IPS-20b (cell line): ENCODE measurements at regions not wholly inside any gene's neighbourhood (a gene's known extent, or its start where the extent isn't known, plus 50 kb on each side); places are given as distances from the start of the nearest gene placed in this dataset.

Experiments used
- H3K27ac ChIP-seq: one replicate; pipeline ENCODE4 v1.5.1; 2013; ENCODE audit warnings: low read length
- H3K27me3 ChIP-seq: 2 replicates; pipeline ENCODE4 v1.6.1; 2013; ENCODE audit warnings: mild to moderate bottlenecking, low read length, inconsistent platforms; ENCODE audit not compliant: insufficient read depth
- H3K36me3 ChIP-seq: 2 replicates; pipeline ENCODE4 v1.6.1; 2013; ENCODE audit warnings: low read depth, mild to moderate bottlenecking, inconsistent platforms, low read length, moderate library complexity; ENCODE audit not compliant: insufficient read depth
- H3K4me1 ChIP-seq: 2 replicates; pipeline ENCODE4 v1.6.1; 2013; ENCODE audit warnings: mild to moderate bottlenecking, control low read depth, inconsistent platforms, low read length, moderate library complexity; ENCODE audit not compliant: insufficient read depth
- H3K4me3 ChIP-seq: 2 replicates; pipeline ENCODE4 v1.5.1; 2013; ENCODE audit warnings: mild to moderate bottlenecking, low read length, inconsistent platforms
- H3K9ac ChIP-seq: 2 replicates; pipeline ENCODE4 v1.6.1; 2013; ENCODE audit warnings: low read depth, mild to moderate bottlenecking, inconsistent platforms, low read length, moderate library complexity
- H3K9me3 ChIP-seq: 2 replicates; pipeline ENCODE4 v1.6.1; 2013; ENCODE audit warnings: mild to moderate bottlenecking, low read depth, low read length, inconsistent platforms; ENCODE audit not compliant: insufficient read depth

DNA sequence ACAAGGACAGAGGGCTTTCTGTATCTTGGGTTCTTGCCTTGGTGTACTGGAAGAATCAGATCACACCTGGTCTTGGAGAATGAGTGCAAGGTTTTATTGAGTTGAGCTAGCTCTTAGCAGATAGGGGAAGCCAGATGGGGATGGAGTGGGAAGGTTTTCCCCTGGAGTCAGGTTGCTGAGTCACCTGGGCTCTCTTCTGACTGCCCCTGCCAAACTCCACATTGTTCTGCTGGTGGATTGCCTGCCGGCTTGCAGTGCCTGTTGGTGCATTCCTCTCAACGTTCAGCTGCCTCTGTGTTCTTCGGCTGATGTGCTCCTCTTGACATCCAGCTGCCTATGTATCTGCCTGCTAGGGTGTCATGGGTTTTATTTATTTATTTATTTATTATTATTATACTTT is 1431.1 kb downstream of the CDH8 start:
- Histone ChIP-seq H3K4me1 (no peaks in the 10 kb centered on the region), H3K36me3 (no peaks in the 10 kb centered on the region)

DNA sequence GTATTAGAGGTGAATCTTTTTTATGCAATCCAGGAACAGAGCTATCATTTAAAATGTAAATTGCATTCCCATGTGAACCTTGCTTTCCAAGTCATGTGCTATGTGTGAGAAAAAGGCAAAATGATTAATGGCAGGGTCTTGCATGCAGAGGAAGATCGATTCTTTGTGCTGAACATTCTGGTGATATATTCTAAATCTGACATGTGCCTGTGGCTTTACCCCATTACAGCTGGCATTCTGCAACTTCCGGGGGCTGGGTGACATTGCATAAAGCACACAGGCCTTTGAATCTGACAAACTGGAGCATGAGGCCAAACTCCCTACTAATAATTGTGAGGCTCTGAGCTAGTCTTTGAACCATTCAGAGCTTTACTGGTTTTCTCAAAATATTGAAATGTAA is 1449.7 kb downstream of the CDH8 start:
- Histone ChIP-seq H3K4me1 (no peaks in the 10 kb centered on the region), H3K27ac (no peak overlapping the region), H3K27me3 (no peaks in the 10 kb centered on the region), H3K9ac (no peak overlapping the region), H3K9me3 (no peaks in the 10 kb centered on the region), H3K36me3 (no peaks in the 10 kb centered on the region), H3K4me3 (no peak overlapping the region)

More for the DNA sequence above, 1431.1 kb downstream of the CDH8 start:
- no peaks in the 10 kb centered on the region for H3K27me3 ChIP-seq
- H3K27ac ChIP-seq = no peak overlapping the region
- no peak overlapping the region for H3K4me3 ChIP-seq
- no peak overlapping the region for H3K9ac ChIP-seq
- no peaks in the 10 kb centered on the region for H3K9me3 ChIP-seq

DNA sequence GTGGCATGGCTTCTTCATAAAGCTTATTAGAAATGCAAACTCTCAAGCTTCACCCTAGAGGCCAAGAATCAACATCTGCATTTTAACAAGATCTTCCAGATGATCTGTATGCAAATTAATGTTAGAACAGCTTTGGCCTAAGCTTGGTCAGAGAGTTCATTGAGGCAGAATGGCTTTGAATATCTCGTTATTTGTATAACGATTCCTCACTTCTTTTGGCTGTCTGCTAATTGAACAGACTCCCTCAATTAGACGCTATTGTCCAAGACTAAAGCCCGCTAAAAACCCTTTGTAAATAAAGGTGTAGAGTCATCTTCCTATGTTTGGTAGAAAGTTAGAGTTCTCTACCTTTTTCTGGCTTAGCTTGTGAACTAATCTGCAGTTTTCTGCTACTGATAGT is 1453.7 kb downstream of the CDH8 start:
- H3K36me3 ChIP-seq = no peaks in the 10 kb centered on the region
- no peak overlapping the region for H3K9ac ChIP-seq
- H3K4me1 ChIP-seq = no peaks in the 10 kb centered on the region
- no peak overlapping the region for H3K27ac ChIP-seq
- no peak overlapping the region for H3K4me3 ChIP-seq
- no peaks in the 10 kb centered on the region for H3K9me3 ChIP-seq
- no peaks in the 10 kb centered on the region for H3K27me3 ChIP-seq

DNA sequence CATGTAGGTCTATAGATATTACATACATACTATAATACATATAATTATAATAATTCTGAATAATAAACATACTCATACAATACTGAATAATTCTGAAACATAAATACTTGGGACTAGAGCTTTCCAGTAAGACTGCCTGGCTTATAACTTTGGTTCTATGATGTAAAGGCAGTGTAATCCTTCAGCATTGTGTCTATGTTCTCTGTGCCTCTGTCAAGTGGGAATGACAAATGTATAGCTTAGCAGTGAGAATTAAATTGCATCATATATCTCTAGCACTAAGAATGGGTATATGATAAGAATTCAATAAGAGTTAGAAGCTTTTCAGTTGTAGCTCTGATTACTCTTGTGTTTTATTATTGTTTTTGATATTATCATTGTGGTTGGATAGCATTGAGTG is 1469.3 kb downstream of the CDH8 start:
- Histone ChIP-seq H3K36me3 (no peaks in the 10 kb centered on the region), H3K4me3 (no peak overlapping the region), H3K4me1 (no peaks in the 10 kb centered on the region), H3K9ac (no peak overlapping the region), H3K27ac (no peak overlapping the region), H3K9me3 (no peaks in the 10 kb centered on the region), H3K27me3 (no peaks in the 10 kb centered on the region)

DNA sequence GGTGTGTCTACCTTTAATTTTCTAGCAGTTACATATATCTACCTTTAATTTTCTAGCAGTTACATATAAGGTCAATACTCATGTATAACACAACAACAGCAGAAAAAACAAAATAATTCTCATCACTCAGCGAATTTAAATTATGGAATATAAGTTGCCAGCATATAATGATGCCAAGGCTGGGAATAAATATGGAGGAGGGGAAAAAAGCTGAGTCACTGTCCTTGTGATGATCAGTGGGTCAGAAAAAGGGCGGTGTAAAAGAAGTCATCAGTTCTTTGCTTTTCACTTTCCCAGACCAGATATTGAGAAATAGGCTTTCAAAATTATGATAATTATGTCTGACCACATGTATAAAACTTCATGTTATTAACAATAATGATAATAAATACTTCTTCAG is 1471.7 kb downstream of the CDH8 start:
- no peak overlapping the region for H3K4me3 ChIP-seq

DNA sequence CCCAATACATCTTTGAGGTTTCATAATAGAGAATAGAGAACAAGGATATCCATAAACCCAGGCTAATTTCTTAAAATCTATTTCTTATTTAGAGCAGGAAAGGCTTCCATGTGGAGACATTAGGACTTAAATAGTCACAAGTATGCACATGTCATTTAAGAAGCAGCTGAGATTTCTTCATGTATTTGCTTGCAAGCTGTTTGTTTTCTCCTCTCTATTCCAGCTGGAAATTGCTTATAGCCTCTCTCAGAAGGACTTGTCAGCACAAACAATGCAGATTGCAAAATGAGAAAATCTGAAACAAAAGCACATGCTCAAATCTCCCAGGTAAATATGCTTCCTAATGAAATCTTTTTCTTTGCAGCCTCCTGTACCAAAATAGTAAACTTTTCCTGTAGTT is 1473.1 kb downstream of the CDH8 start:
- Histone ChIP-seq H3K9ac (no peak overlapping the region), H3K27me3 (no peaks in the 10 kb centered on the region), H3K9me3 (no peaks in the 10 kb centered on the region), H3K4me3 (no peak overlapping the region), H3K4me1 (no peaks in the 10 kb centered on the region), H3K27ac (no peak overlapping the region), H3K36me3 (no peaks in the 10 kb centered on the region)

More for the DNA sequence above, 1471.7 kb downstream of the CDH8 start:
- Histone ChIP-seq H3K36me3 (no peaks in the 10 kb centered on the region), H3K9me3 (no peaks in the 10 kb centered on the region), H3K4me1 (no peaks in the 10 kb centered on the region), H3K9ac (no peak overlapping the region), H3K27me3 (no peaks in the 10 kb centered on the region), H3K27ac (no peak overlapping the region)

DNA sequence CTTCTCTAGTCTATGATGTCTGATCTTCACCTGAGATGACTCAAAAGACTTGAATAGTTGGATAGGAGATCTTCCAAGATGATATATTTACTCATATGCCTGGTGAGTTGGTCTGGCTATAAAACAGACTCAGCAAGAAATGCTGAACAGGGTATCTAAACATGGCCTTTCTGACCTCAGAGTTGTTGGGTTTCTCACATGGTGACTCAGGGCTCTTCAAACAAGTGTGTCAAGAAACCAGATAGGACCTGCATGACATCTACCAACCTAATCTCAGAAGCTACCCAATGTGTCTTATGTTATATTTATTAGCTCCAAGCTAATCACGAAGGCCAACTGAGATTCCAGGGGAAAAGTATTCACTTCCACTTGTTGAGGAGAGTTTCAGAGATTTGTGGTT is 1477.3 kb downstream of the CDH8 start:
- Histone ChIP-seq H3K4me1 (no peaks in the 10 kb centered on the region), H3K9me3 (no peaks in the 10 kb centered on the region), H3K27me3 (no peaks in the 10 kb centered on the region), H3K27ac (no peak overlapping the region), H3K9ac (no peak overlapping the region), H3K36me3 (no peaks in the 10 kb centered on the region), H3K4me3 (no peak overlapping the region)

DNA sequence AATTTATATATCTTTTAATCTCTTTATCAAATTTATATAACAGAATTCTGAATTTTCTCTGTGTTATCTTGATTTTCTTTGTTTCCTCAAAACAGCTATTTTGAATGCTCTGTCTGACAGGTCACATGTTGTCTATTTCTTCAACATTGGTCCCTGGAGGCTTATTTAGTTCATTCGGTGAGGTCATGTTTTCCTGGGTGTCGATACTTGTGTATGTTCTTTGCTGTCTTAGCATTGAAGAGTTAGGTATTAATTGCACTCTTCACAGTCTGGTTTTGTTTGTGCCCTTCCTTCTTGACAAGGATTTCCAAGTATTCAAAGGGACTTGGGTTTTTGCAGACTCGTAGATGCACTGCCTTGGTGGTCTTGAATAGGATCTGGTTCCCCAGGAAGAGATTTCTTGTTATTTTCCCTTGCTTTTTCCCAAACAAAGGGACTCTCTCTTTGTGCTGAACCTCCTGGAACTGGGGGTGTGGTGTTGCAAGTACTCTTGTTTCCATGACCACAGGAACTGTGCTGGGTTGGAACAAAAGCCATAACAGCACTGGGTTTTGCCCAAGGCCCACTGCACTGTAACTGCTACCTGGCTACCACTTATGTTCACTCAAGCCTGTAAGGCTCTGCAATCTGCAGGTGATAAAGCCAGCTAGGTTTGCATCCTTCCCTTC is 1483.0 kb downstream of the CDH8 start:
- Histone ChIP-seq H3K36me3 (no peaks in the 10 kb centered on the region), H3K4me1 (peaks cover 3% of the 10 kb centered on the region; the same call in 1 of the 2 replicates), H3K9ac (no peak overlapping the region), H3K4me3 (no peak overlapping the region), H3K27ac (no peak overlapping the region), H3K27me3 (no peaks in the 10 kb centered on the region), H3K9me3 (no peaks in the 10 kb centered on the region)

DNA sequence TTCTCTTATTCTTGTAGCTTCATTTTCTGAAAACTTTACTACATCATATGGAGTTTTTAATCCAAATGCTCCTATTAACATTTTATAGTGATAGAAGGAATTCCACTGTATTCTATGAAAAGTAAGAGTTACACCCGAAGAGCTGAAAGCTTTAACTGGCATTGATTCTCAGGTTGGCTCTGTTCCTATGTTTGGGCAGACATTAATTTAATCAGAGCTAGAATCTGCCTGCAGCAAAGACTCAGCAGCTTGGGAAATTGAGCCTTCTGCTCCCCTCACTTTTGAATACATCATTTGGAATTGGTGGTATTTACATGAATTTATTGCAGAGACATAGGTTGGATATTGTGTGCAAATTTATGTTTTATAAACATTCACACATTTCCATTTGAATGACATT is 1494.7 kb downstream of the CDH8 start:
- no peak overlapping the region for H3K27ac ChIP-seq
- H3K36me3 ChIP-seq = no peaks in the 10 kb centered on the region
- no peak overlapping the region for H3K4me3 ChIP-seq
- H3K27me3 ChIP-seq = no peaks in the 10 kb centered on the region
- H3K9ac ChIP-seq = no peak overlapping the region
- no peaks in the 10 kb centered on the region for H3K4me1 ChIP-seq
- H3K9me3 ChIP-seq = no peaks in the 10 kb centered on the region; the same call in 1 of the 2 replicates

DNA sequence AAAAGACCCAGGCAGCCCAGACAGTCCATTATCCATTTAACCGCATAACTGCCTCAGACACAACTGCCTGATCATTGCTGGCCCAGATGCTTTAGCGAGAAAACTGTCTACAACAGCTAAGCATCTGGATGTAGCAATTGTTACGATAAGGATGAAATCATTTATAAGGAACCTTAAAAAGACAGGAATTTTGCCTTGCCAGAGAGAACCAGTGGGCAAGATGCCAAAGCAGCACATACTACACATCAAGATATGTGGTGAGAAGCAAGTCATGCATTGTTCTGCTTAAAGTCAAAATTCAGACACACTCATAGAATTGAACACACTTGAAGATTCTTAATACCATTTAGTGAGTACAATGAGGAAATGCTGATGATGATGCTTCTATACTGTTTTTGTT is 1525.3 kb downstream of the CDH8 start:
- Histone ChIP-seq H3K36me3 (no peaks in the 10 kb centered on the region), H3K27ac (no peak overlapping the region), H3K27me3 (no peaks in the 10 kb centered on the region), H3K9me3 (no peaks in the 10 kb centered on the region), H3K9ac (no peak overlapping the region), H3K4me1 (no peaks in the 10 kb centered on the region), H3K4me3 (no peak overlapping the region)

DNA sequence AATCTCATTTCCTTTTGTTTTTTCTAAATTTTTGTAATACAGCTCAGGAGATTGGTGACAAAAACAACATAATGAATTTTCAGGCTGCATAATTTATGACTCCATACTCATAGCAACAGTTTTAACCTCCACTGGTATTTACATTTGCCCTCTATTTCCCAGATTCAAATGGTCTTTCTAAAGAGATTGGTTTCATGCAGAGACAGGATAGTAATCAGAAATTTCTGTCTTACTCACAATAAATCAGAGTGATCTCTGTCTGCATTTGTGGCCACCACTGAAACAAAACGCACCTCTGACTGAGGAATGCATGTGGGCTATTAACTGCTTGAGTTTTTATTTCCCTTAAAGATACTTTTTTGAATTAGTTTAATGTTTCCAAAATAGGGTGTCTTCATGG is 1526.0 kb downstream of the CDH8 start:
- no peaks in the 10 kb centered on the region for H3K9me3 ChIP-seq
- H3K27ac ChIP-seq = no peak overlapping the region
- no peaks in the 10 kb centered on the region for H3K27me3 ChIP-seq
- H3K36me3 ChIP-seq = no peaks in the 10 kb centered on the region
- no peak overlapping the region for H3K4me3 ChIP-seq
- H3K9ac ChIP-seq = no peak overlapping the region
- no peaks in the 10 kb centered on the region for H3K4me1 ChIP-seq

DNA sequence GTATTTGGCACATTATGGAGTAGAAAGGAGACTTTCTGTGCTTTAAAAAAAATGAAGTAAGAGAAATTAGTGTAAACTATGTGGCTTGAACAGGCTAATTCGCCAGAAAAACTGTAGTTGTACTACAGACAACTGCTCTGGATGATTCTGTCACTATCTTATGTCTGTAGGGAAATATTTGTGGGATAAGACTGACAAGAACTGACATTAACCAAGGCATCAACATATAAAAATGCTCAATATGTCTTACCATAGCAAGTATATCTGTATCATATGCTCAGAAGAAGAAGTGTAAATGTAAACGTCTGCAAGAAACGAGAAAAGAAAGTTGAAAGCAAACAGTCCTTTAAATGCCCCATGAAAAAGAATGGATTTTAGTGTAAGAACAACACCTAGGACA is 1545.0 kb downstream of the CDH8 start:
- H3K36me3 ChIP-seq = no peaks in the 10 kb centered on the region
- no peaks in the 10 kb centered on the region for H3K27me3 ChIP-seq
- H3K4me3 ChIP-seq = no peak overlapping the region
- no peak overlapping the region for H3K9ac ChIP-seq
- H3K4me1 ChIP-seq = no peaks in the 10 kb centered on the region; the same call in 1 of the 2 replicates
- no peak overlapping the region for H3K27ac ChIP-seq
- H3K9me3 ChIP-seq = no peaks in the 10 kb centered on the region
